NCI-H2171 (cell line): ENCODE measurements at regions not wholly inside any gene's neighbourhood (a gene's known extent, or its start where the extent isn't known, plus 50 kb on each side); places are given as distances from the start of the nearest gene placed in this dataset.

Experiments
- DNase-seq: peaks from one replicate; lab custom pipeline; 2025; lab: John Stamatoyannopoulos, UW

GRCh38 chr12:125568306-125568705 lies 503.1 kb downstream of the AACS start:
- DNase-seq = no peak

GRCh38 chr12:125573271-125573670 lies 508.0 kb downstream of the AACS start:
- DNase-seq = no peak

DNA sequence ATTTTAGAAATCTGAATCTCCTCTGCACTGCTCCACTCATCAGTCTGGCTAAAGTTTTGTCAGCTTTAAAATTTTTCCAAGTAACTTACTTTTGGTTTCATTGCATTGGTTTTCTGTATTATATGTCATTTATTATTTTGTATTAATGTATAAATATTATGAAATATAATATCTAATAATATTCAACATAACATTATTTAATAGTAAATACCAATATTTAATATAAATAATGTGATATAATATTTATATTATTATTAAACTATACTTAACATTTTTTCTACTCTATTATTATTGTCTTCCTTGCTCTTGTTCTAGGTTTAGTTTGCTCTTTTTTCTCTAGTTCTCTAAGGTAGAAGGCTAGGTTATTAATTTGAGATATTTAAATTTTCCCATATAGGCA lies 512.1 kb downstream of the AACS start:
- no peak for DNase-seq

DNA sequence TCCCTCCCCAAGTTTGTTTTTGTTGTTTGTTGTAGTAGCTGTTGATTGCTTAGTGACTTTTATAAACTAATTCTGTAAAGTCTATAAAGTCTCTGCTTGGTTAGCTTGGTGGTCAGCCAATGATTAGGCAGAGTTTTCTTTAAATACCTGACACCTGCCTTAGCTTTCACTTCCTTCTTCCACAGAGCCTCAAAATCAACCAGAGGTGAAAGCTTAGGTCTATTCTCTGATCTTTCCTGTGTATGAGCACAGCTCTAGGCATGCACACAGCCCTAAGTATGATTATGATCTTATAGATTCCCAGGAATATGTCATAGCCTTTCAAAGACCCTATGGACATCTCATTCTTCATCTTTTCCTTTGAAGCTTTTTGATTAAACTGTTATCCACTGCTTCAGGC lies 514.7 kb downstream of the AACS start:
- no peak for DNase-seq

DNA sequence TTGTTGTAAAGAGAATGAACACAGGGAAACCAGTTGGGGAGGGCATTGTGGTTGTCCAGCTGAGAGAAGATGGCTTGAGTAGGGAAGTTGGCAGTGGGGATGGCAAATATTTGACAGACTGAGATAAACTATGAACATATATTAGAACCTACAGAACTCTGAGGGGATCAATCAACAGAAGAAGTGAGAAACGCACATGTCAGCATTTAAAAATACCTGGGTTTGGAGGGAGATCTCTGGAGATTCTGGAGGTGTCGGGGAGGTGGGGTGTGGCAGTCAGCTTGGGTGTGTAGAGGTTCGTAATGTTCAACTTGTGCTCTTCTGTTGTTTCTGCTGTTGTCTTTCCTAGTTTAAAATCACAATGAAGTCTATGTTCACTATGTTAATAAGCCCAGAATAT lies 517.8 kb downstream of the AACS start:
- no peak for DNase-seq

- DNase-seq = no peak
These were observed 521.2 kb downstream of the AACS start for GRCh38 chr12:125586441-125586840.

- no peak for DNase-seq
These were observed 528.0 kb downstream of the AACS start for GRCh38 chr12:125593269-125593668.

DNA sequence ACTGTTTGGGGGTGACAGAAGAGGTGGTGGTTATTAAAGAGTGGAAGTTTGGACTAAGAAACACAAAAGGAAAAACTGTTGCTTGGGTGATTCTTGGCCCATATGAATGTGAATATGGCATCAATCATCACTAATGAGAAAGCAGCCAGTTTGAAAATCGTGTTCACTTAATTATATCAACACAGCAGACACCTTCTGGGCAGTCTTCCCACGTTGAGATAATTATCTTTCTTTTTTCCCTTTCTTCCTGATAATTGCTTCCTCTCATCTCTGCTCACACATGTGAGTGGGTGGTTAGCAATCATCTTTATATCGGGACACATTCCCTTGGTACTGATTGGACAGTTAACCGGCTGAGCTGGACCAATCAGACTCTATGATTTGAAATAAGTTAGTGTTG lies 539.7 kb downstream of the AACS start:
- no peak for DNase-seq

GRCh38 chr12:125606312-125606711 lies 541.1 kb downstream of the AACS start:
- DNase-seq = no peak

DNA sequence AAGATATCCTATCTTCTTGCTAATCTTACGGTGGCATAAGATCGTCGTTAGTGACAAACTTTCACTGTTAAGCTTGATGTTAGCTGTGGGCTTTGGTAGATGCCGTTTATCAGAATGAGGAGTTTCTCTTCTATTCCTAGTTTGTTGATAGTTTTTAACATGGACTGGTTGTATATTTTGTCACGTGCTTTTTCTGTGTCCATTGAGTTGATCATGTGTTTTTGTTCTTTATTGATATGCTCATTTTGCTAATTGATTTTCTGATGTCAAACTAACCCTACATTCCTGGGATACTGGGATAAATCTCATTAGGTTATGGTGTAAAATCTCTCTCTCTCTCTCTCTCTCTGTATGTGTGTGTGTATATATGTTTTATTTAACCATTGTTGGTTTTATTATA lies 545.1 kb downstream of the AACS start:
- no peak for DNase-seq

- DNase-seq = no peak
These were observed 545.7 kb downstream of the AACS start for GRCh38 chr12:125610971-125611370.

- DNase-seq = no peak
These were observed 548.8 kb downstream of the AACS start for GRCh38 chr12:125614058-125614457.

DNA sequence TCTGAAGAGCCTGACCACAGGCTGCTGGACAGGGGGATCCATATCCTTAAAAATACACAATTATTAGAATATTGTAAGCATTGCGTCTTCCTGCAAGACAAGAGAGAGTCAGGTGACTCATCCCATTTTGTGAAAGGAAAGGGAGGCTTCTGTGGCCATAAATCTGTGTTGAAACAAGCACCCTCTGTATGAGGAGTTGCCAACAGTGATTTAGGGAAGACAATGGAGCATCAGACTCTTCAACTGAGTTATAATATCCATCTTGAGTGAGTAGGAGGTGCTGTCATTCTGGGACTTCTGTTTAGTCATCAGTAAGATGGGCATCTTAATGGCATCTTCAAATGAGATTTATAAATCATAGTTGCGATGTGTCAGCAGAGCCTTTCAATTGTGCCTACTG lies 554.5 kb downstream of the AACS start:
- no peak for DNase-seq

- DNase-seq = no peak
These were observed 568.5 kb downstream of the AACS start for GRCh38 chr12:125633686-125634085.

DNA sequence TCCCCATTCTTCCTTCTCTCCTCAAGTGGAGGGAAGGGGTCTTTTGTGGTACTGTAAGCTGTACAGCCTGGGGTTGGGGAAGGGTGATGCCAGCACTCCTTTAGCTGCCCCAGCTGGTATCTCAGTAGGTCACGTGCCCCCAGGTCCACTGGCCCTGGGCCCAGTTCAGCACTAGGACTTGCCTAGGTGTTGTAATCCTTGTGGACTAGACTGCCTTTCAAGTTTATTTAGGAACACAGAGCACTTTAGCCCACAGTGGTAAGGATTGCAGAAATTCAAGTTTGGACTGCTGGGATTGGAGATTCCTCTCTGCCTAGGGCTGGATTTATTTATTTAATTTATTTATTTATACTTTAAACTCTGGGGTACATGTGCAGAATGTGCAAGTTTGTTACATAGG lies 569.6 kb downstream of the AACS start:
- no peak for DNase-seq

GRCh38 chr12:125639826-125640225 lies 574.6 kb downstream of the AACS start:
- no peak for DNase-seq

DNA sequence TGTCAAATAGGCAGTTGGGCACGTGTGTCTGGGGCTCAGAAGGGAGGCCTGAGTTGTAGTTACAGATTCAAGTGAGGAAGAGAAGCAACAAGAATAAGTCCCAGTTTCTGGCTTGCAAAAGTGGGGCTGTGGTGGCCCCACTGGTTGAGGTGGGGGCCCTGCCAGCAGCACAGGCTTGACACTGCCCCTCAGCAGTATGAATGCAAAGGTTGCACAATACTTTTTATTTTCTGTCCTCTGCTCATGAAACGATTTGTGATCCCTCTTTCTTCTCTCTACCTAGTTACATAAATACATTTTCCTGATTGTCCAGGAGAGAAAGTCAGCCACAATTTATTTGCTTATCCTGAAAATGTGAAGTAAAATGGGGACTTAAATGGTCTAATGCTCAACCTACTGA lies 577.8 kb downstream of the AACS start:
- no peak for DNase-seq

DNA sequence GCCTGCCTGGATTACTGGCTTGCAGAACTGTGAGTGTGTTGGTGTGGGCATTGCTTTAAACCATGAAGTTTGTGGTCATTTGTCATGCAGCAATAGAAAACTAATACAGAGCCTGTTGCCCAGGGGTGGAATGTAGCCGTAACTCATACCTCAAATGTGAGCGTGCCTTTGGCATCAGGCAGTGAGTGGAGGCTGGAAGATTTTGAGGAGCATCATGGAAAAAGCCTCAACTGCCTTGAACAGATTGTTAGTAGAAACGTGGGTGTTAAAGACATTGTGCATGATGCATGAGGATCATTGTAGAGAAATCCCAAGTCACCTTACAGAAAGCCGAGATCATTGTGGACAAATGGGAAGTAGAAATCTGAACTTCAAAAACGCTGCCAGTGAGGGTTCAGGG lies 580.5 kb downstream of the AACS start:
- DNase-seq = no peak

GRCh38 chr12:125650587-125650986 lies 585.4 kb downstream of the AACS start:
- no peak for DNase-seq

- DNase-seq = no peak
These were observed 586.4 kb downstream of the AACS start for GRCh38 chr12:125651625-125652024.

- DNase-seq = no peak
These were observed 587.4 kb downstream of the AACS start for GRCh38 chr12:125652681-125653080.

GRCh38 chr12:125657681-125658080 lies 592.4 kb downstream of the AACS start:
- DNase-seq = no peak

GRCh38 chr12:125674554-125675338 lies 609.5 kb downstream of the AACS start:
- DNase-seq = no peak

DNA sequence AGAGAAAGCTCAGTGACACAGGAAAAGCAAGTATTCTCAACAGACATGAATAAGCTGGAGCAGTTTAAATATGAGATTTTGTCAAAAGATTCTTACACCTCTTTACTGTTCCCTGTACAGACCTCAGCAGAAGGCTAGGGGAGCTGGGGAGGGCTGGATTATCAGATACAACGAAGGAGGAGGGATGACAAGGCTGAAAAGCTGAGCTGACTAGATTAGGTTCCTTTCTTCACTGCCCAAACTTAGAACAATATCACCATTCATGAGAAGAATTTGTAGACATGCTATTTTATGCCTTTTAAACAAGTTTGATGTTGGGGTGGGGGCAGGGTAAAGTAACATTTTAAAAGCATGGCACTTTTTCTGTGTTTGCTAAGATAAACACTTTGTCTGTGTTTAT lies 611.1 kb downstream of the AACS start:
- no peak for DNase-seq
